Esophagus squamous epithelium (tissue), 4 donors: ENCODE measurements at regions not wholly inside any gene's neighbourhood (a gene's known extent, or its start where the extent isn't known, plus 50 kb on each side); places are given as distances from the start of the nearest gene placed in this dataset.

ENCODE experiments used
- POLR2A ChIP-seq, 4 donors: fragments of 450-650 bp; IDR thresholded peaks; one replicate each; pipeline ENCODE4 v1.6.1; 2017; ENCODE audit warnings: antibody characterized with exemption in 4 of 4, mild to moderate bottlenecking in 4 of 4, moderate library complexity in 3 of 4
- TF ChIP-seq, protein P1 (sequence below), 6 experiments: fragments of 450-650 bp in 4 of 6; fragments of 200-600 bp in 2 of 6; sonication (generic) in 2 of 6; IDR thresholded peaks; one replicate each; pipeline ENCODE4 v1.5.1; 2016 to 2019; ENCODE audit warnings: antibody characterized with exemption in 6 of 6, mild to moderate bottlenecking in 4 of 6, moderate library complexity in 4 of 6

DNA sequence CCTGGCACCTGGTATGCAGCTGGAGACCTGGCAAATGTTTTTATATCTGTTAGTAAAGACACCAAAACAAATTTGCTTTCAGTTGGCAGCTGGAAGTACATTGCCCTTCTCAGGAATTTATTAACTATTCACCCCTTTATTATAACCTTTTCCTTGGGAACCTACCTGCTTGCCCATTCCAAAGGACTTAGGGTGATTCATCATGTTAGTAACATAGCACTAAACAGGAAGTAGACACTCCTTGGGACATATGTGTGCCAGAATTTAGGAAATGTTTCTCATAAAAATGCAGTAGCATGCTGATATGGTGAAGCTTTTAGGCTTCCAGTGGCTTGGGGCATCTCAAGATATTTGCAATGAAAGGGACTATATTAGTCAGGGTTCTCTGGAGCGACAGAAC, 184.2 kb downstream of the DMAC1 start:
- TF ChIP-seq, protein P1, sequence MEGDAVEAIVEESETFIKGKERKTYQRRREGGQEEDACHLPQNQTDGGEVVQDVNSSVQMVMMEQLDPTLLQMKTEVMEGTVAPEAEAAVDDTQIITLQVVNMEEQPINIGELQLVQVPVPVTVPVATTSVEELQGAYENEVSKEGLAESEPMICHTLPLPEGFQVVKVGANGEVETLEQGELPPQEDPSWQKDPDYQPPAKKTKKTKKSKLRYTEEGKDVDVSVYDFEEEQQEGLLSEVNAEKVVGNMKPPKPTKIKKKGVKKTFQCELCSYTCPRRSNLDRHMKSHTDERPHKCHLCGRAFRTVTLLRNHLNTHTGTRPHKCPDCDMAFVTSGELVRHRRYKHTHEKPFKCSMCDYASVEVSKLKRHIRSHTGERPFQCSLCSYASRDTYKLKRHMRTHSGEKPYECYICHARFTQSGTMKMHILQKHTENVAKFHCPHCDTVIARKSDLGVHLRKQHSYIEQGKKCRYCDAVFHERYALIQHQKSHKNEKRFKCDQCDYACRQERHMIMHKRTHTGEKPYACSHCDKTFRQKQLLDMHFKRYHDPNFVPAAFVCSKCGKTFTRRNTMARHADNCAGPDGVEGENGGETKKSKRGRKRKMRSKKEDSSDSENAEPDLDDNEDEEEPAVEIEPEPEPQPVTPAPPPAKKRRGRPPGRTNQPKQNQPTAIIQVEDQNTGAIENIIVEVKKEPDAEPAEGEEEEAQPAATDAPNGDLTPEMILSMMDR (IDR thresholded peaks at IDR 0.05): no peak
- no peak for TF ChIP-seq POLR2A (IDR thresholded peaks at IDR 0.05)
